Endodermal cell (in vitro differentiated cells): ENCODE measurements at regions not wholly inside any gene's neighbourhood (a gene's known extent, or its start where the extent isn't known, plus 50 kb on each side); places are given as distances from the start of the nearest gene placed in this dataset.

Source experiments
- DNase-seq: peaks from one replicate; pipeline ENCODE4 v3.0.0-alpha.2; 2017
- H3K27ac ChIP-seq: 2 replicates; pipeline ENCODE4 v1.5.1; 2013; ENCODE audit warnings: mild to moderate bottlenecking, low read depth, low read length, moderate library complexity
- H3K27me3 ChIP-seq: 2 replicates; pipeline ENCODE4 v1.6.1; 2013; ENCODE audit warnings: mild to moderate bottlenecking, low read length, moderate library complexity; ENCODE audit not compliant: insufficient read depth, control insufficient read depth, poor library complexity, severe bottlenecking
- H3K36me3 ChIP-seq: 2 replicates; pipeline ENCODE4 v1.7.0; 2013; ENCODE audit warnings: mild to moderate bottlenecking, low read length, moderate library complexity; ENCODE audit not compliant: control insufficient read depth, insufficient read depth
- H3K4me1 ChIP-seq: one replicate; pipeline ENCODE4 v1.7.0; 2013; ENCODE audit warnings: low read length; ENCODE audit not compliant: control insufficient read depth, insufficient read depth
- H3K4me3 ChIP-seq: 2 replicates; pipeline ENCODE4 v1.5.1; 2013; ENCODE audit warnings: mild to moderate bottlenecking, low read length, moderate library complexity
- H3K9ac ChIP-seq: 2 replicates; pipeline ENCODE4 v1.6.1; 2013; ENCODE audit warnings: mild to moderate bottlenecking, low read length, moderate library complexity; ENCODE audit not compliant: poor library complexity, severe bottlenecking; ENCODE audit errors: extremely low read depth
- H3K9me3 ChIP-seq: 2 replicates; pipeline ENCODE4 v1.6.1; 2013; ENCODE audit warnings: mild to moderate bottlenecking, low read length, moderate library complexity; ENCODE audit not compliant: control insufficient read depth
- H3K27ac Mint-ChIP-seq: 2 replicates; pipeline ENCODE4 v1.8.0; 2020; ENCODE audit warnings: mixed read lengths
- H3K27me3 Mint-ChIP-seq: 2 replicates; pipeline ENCODE4 v1.8.0; 2021; ENCODE audit warnings: mild to moderate bottlenecking, mixed read lengths; ENCODE audit not compliant: insufficient read depth
- H3K36me3 Mint-ChIP-seq: 2 replicates; pipeline ENCODE4 v1.8.0; 2020; ENCODE audit warnings: low read depth, mixed read lengths
- H3K4me1 Mint-ChIP-seq: 2 replicates; pipeline ENCODE4 v1.8.0; 2020; ENCODE audit warnings: mixed read lengths
- H3K4me3 Mint-ChIP-seq: 2 replicates; pipeline ENCODE4 v1.8.0; 2020; ENCODE audit warnings: mild to moderate bottlenecking, moderate library complexity, mixed read lengths
- H3K9me3 Mint-ChIP-seq: 2 replicates; pipeline ENCODE4 v1.8.0; 2020; ENCODE audit warnings: mild to moderate bottlenecking, mixed read lengths
- CTCF ChIP-seq: fragments of 200-600 bp; sonication (generic); conservative IDR thresholded peaks from 2 replicates; pipeline ENCODE4 v1.5.0; 2021; ENCODE audit warnings: antibody characterized with exemption, mild to moderate bottlenecking
- WGBS, 2 experiments: methylation state at CpG; one replicate each; pipeline versions ENCODE4 v1.1.5 to v1.1.7; 2013; ENCODE audit warnings: missing lambda C conversion rate in 2 of 2, mixed read lengths in 1 of 2; ENCODE audit not compliant: insufficient coverage in 1 of 2, insufficient read length in 1 of 2; 5-methylcytosine and 5-hydroxymethylcytosine counted together

GRCh38 chr5:75886706-75887105 is 169.5 kb upstream of the POC5 start:
- no peak for DNase-seq
- Mint-ChIP-seq H3K4me3 (no peak overlapping the region), H3K36me3 (no peaks in the 10 kb centered on the region), H3K27me3 (no peaks in the 10 kb centered on the region), H3K4me1 (no peaks in the 10 kb centered on the region), H3K27ac (no peak overlapping the region), H3K9me3 (no peaks in the 10 kb centered on the region)
- no peaks in the 10 kb centered on the region for H3K4me1 ChIP-seq
- no peak overlapping the region for H3K9ac ChIP-seq
- no peaks in the 10 kb centered on the region for H3K9me3 ChIP-seq
- H3K4me3 ChIP-seq, result no peak overlapping the region
- TF ChIP-seq CTCF, result no peak
- 76% methylated on average over 2 of the region's 2 CpGs; no CpG with 5 or more reads in 1 of the 2 experiments for WGBS, 2 experiments
- H3K27ac ChIP-seq, result no peak overlapping the region
- H3K36me3 ChIP-seq, result no peaks in the 10 kb centered on the region
- H3K27me3 ChIP-seq, result no peaks in the 10 kb centered on the region

- no peaks in the 10 kb centered on the region for H3K36me3 ChIP-seq
- H3K27ac Mint-ChIP-seq, result no peak overlapping the region
- H3K4me3 ChIP-seq, result no peak overlapping the region
- peak; percentile 79 for TF ChIP-seq CTCF
- no peaks in the 10 kb centered on the region for H3K27me3 Mint-ChIP-seq
- WGBS, 2 experiments, result 64 to 67% methylated on average over 2 of the region's 2 CpGs
- H3K9me3 ChIP-seq, result peaks cover under 1% of the 10 kb centered on the region
- no peaks in the 10 kb centered on the region for H3K4me1 ChIP-seq
- DNase-seq, result peak; percentile 69
- H3K9me3 Mint-ChIP-seq, result peaks cover under 1% of the 10 kb centered on the region
- H3K27ac ChIP-seq, result no peak overlapping the region
- no peaks in the 10 kb centered on the region for H3K36me3 Mint-ChIP-seq
- H3K9ac ChIP-seq, result no peak overlapping the region
- no peak overlapping the region for H3K4me3 Mint-ChIP-seq
- no peaks in the 10 kb centered on the region for H3K4me1 Mint-ChIP-seq
- no peaks in the 10 kb centered on the region for H3K27me3 ChIP-seq
Observed at GRCh38 chr5:75885849-75886596, 168.8 kb upstream of the POC5 start.

DNA sequence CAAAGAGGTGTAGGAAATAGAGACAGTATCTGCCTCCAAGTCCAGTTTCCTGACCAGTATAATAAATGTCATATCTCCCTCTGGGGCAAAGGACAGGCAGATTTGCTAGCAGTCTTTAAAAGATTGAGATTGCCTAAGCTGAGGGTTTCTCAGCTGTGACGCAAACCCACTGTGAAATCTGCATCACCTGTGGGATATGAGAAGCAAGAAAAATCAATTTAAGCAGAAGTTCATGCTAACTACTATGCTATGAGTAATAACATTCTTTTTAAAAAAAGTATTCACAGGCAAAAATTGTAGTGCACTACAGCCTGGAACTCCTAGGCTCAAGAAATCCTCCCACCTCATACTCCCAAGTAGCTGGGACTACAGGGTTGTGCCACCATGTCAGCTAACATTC is 168.1 kb upstream of the POC5 start:
- 96% methylated on average over 1 of the region's 1 CpG; no CpG with 5 or more reads in 1 of the 2 experiments for WGBS, 2 experiments
- no peak overlapping the region for H3K27ac ChIP-seq
- H3K36me3 Mint-ChIP-seq, result no peaks in the 10 kb centered on the region
- no peak overlapping the region for H3K9ac ChIP-seq
- no peak overlapping the region for H3K4me3 ChIP-seq
- H3K27ac Mint-ChIP-seq, result no peak overlapping the region
- H3K27me3 Mint-ChIP-seq, result peaks cover 3% of the 10 kb centered on the region
- no peak overlapping the region for H3K4me3 Mint-ChIP-seq
- H3K4me1 ChIP-seq, result no peaks in the 10 kb centered on the region
- DNase-seq, result no peak
- no peaks in the 10 kb centered on the region for H3K4me1 Mint-ChIP-seq
- H3K9me3 ChIP-seq, result peaks cover 7% of the 10 kb centered on the region
- no peaks in the 10 kb centered on the region for H3K27me3 ChIP-seq
- no peaks in the 10 kb centered on the region for H3K36me3 ChIP-seq
- peaks cover 7% of the 10 kb centered on the region for H3K9me3 Mint-ChIP-seq
- no peak for TF ChIP-seq CTCF
